Astrocyte (in vitro differentiated cells and primary cell): ENCODE measurements at regions not wholly inside any gene's neighbourhood (a gene's known extent, or its start where the extent isn't known, plus 50 kb on each side); places are given as distances from the start of the nearest gene placed in this dataset.
"Not testable (repeated sequence)": the region's sequence is repeated elsewhere in the genome, so short reads cannot be mapped to it uniquely, and the experiment has no call there.

Source experiments
- CTCF ChIP-seq: IDR thresholded peaks from 2 replicates; pipeline ENCODE4 v1.5.1; 2011; ENCODE audit warnings: low read depth, mild to moderate bottlenecking, inconsistent platforms, low read length, moderate library complexity; ENCODE audit not compliant: insufficient read depth
- EZH2 ChIP-seq: IDR thresholded peaks from 2 replicates; pipeline ENCODE4 v1.6.1; 2012; ENCODE audit warnings: mild to moderate bottlenecking, low read length, inconsistent platforms; ENCODE audit not compliant: insufficient read depth

- not testable (repeated sequence) for TF ChIP-seq CTCF, EZH2
Measured at GRCh38 chr1:146287881-146288280, 59.1 kb upstream of the NOTCH2NLA start.
